IMR-90 (cell line): ENCODE measurements at regions not wholly inside any gene's neighbourhood (a gene's known extent, or its start where the extent isn't known, plus 50 kb on each side); places are given as distances from the start of the nearest gene placed in this dataset.

Experiments
- ATAC-seq: fragments of 200-7000 bp; cut with Tn5 transposase; 2 replicates; pipeline ENCODE4 v1.9.1; 2020; ENCODE audit warnings: low read depth, mild to moderate bottlenecking, moderate library complexity
- BruUV-seq: library from RNA; stranded (reverse); fragments of 400-500 nt; replicated peaks from 2 replicates; lab custom pipeline; 2021; lab: Mats Ljungman, UMichigan
- CTCF ChIA-PET: fragments of 300-600 bp; formaldehyde crosslinking; extraction: SDS; loops from one replicate; lab custom pipeline; 2021; ENCODE audit warnings: antibody characterized with exemption; lab: Yijun Ruan, JAX
- POLR2A ChIA-PET: fragments of 300-600 bp; sonication (Branson Sonifier 250); formaldehyde crosslinking; loops from one replicate; lab custom pipeline; 2022; ENCODE audit warnings: antibody characterized with exemption; ENCODE audit not compliant: unreplicated experiment; lab: Charles Lee
- DNase-seq: peaks from one replicate; pipeline ENCODE4 v3.0.0; 2013
- H2AFZ ChIP-seq: replicated peaks from 2 replicates; pipeline ENCODE3; 2013; ENCODE audit warnings: low read length, mild to moderate bottlenecking; ENCODE audit not compliant: poor library complexity
- H2AK5ac ChIP-seq: 2 replicates; pipeline ENCODE4 v1.6.1; 2013; ENCODE audit warnings: low read depth, low read length, inconsistent platforms
- H2AK9ac ChIP-seq: replicated peaks from 2 replicates; pipeline ENCODE3; 2013; ENCODE audit warnings: mild to moderate bottlenecking, low read depth, low read length, moderate library complexity; ENCODE audit not compliant: poor library complexity
- H2BK120ac ChIP-seq: 2 replicates; pipeline ENCODE4 v1.6.1; 2013; ENCODE audit warnings: low read depth, low read length, inconsistent platforms
- H2BK15ac ChIP-seq: 3 replicates; pipeline ENCODE4 v1.6.1; 2013; ENCODE audit warnings: low read depth, low read length, inconsistent platforms
- H2BK20ac ChIP-seq: 2 replicates; pipeline ENCODE4 v1.6.1; 2013; ENCODE audit warnings: low read depth, mild to moderate bottlenecking, inconsistent platforms, low read length, moderate library complexity
- H2BK5ac ChIP-seq: 2 replicates; pipeline ENCODE4 v1.6.1; 2013; ENCODE audit warnings: mild to moderate bottlenecking, low read depth, low read length, inconsistent platforms; ENCODE audit not compliant: poor library complexity, severe bottlenecking
- H3K14ac ChIP-seq: replicated peaks from 2 replicates; pipeline ENCODE4 v1.6.1; 2013; ENCODE audit warnings: low read depth, low read length, inconsistent platforms
- H3K18ac ChIP-seq: 2 replicates; pipeline ENCODE4 v1.6.1; 2013; ENCODE audit warnings: low read depth, low read length, control low read depth
- H3K23ac ChIP-seq: 2 replicates; pipeline ENCODE4 v1.6.1; 2013; ENCODE audit warnings: low read depth, low read length, inconsistent platforms
- H3K27ac ChIP-seq: 2 replicates; pipeline ENCODE4 v1.5.1; 2013; ENCODE audit warnings: mild to moderate bottlenecking, control low read depth, low read length; ENCODE audit not compliant: insufficient read depth
- H3K27me3 ChIP-seq: 2 replicates; pipeline ENCODE4 v1.6.1; 2013; ENCODE audit warnings: low read length; ENCODE audit not compliant: control insufficient read depth, insufficient read depth
- H3K36me3 ChIP-seq: 2 replicates; pipeline ENCODE4 v1.6.1; 2013; ENCODE audit warnings: low read length, mixed read lengths; ENCODE audit not compliant: control insufficient read depth, insufficient read depth
- H3K4ac ChIP-seq: 2 replicates; pipeline ENCODE4 v1.6.1; 2013; ENCODE audit warnings: low read depth, low read length, inconsistent platforms
- H3K4me1 ChIP-seq: 2 replicates; pipeline ENCODE4 v1.6.1; 2013; ENCODE audit warnings: low read length, mixed read lengths; ENCODE audit not compliant: control insufficient read depth, insufficient read depth
- H3K4me2 ChIP-seq: 2 replicates; pipeline ENCODE4 v1.6.1; 2013; ENCODE audit warnings: low read depth, mild to moderate bottlenecking, control low read depth, low read length, moderate library complexity
- H3K4me3 ChIP-seq: 2 replicates; pipeline ENCODE4 v1.5.1; 2013; ENCODE audit warnings: low read depth, mild to moderate bottlenecking, control low read depth, low read length, moderate library complexity; ENCODE audit not compliant: insufficient read depth
- H3K56ac ChIP-seq: 2 replicates; pipeline ENCODE4 v1.6.1; 2013; ENCODE audit warnings: low read length, inconsistent platforms; ENCODE audit not compliant: insufficient read depth; ENCODE audit errors: extremely low read depth
- H3K79me1 ChIP-seq, 2 experiments: 2 replicates each; pipeline ENCODE4 v1.6.1; 2013; ENCODE audit warnings: low read length in 2 of 2, inconsistent platforms in 1 of 2, low read depth in 1 of 2
- H3K9ac ChIP-seq: 2 replicates; pipeline ENCODE4 v1.6.1; 2013; ENCODE audit warnings: low read depth, low read length, control low read depth
- H3K9me1 ChIP-seq: 2 replicates; pipeline ENCODE4 v1.6.1; 2013; ENCODE audit warnings: low read length, inconsistent platforms; ENCODE audit not compliant: insufficient read depth
- H3K9me3 ChIP-seq: 2 replicates; pipeline ENCODE4 v1.6.1; 2013; ENCODE audit warnings: low read length; ENCODE audit not compliant: control insufficient read depth, insufficient read depth
- H4K20me1 ChIP-seq: 2 replicates; pipeline ENCODE4 v1.6.1; 2013; ENCODE audit warnings: low read length, inconsistent platforms; ENCODE audit not compliant: insufficient read depth
- H4K5ac ChIP-seq: 2 replicates; pipeline ENCODE4 v1.6.1; 2013; ENCODE audit warnings: mild to moderate bottlenecking, low read depth, low read length, control low read depth
- H4K8ac ChIP-seq, 2 experiments: 2 replicates each; pipeline ENCODE4 v1.6.1; 2013; ENCODE audit warnings: low read depth in 2 of 2, low read length in 2 of 2, control low read depth in 1 of 2, inconsistent platforms in 1 of 2
- H4K91ac ChIP-seq: 2 replicates; pipeline ENCODE4 v1.6.1; 2013; ENCODE audit warnings: low read depth, low read length, inconsistent platforms; ENCODE audit not compliant: insufficient read depth
- BHLHE40 ChIP-seq: fragments of 150-350 bp; IDR thresholded peaks from 2 replicates; pipeline ENCODE4 v1.6.1; 2016; ENCODE audit warnings: mild to moderate bottlenecking, low read depth, low read length
- CEBPB ChIP-seq: IDR thresholded peaks from 2 replicates; pipeline ENCODE4 v1.6.1; 2012; ENCODE audit warnings: low read depth, low read length, improper control_type of control experiment
- CHD1 ChIP-seq: IDR thresholded peaks from 2 replicates; pipeline ENCODE4 v1.6.1; 2012; ENCODE audit warnings: low read depth, low read length, improper control_type of control experiment
- FOS ChIP-seq: fragments of 150-350 bp; IDR thresholded peaks from 2 replicates; pipeline ENCODE4 v1.6.1; 2016; ENCODE audit warnings: low read depth, low read length
- MAFK ChIP-seq: IDR thresholded peaks from 2 replicates; pipeline ENCODE4 v1.6.1; 2012; ENCODE audit warnings: low read depth, low read length, improper control_type of control experiment
- MAZ ChIP-seq: IDR thresholded peaks from 2 replicates; pipeline ENCODE4 v1.6.1; 2012; ENCODE audit warnings: low read depth, mild to moderate bottlenecking, low read length, improper control_type of control experiment, moderate library complexity, borderline replicate concordance
- MXI1 ChIP-seq: IDR thresholded peaks from 2 replicates; pipeline ENCODE4 v1.6.1; 2012; ENCODE audit warnings: low read depth, mild to moderate bottlenecking, low read length, moderate library complexity, borderline replicate concordance
- NFE2L2 ChIP-seq: fragments of 150-350 bp; IDR thresholded peaks from 2 replicates; pipeline ENCODE4 v1.6.1; 2016; ENCODE audit warnings: low read depth, mild to moderate bottlenecking, low read length
- POLR2A ChIP-seq: IDR thresholded peaks from 2 replicates; pipeline ENCODE4 v1.6.1; 2012; ENCODE audit warnings: mild to moderate bottlenecking, low read depth, low read length
- RAD21 ChIP-seq: IDR thresholded peaks from 2 replicates; pipeline ENCODE4 v1.6.1; 2012; ENCODE audit warnings: low read length, improper control_type of control experiment
- RCOR1 ChIP-seq: IDR thresholded peaks from 2 replicates; pipeline ENCODE4 v1.6.1; 2012; ENCODE audit warnings: mild to moderate bottlenecking, low read length, improper control_type of control experiment; ENCODE audit not compliant: insufficient replicate concordance
- RFX5 ChIP-seq: IDR thresholded peaks from 2 replicates; pipeline ENCODE4 v1.8.0; 2012; ENCODE audit warnings: low read depth, mild to moderate bottlenecking, low read length, moderate library complexity
- SMC3 ChIP-seq: fragments of 150-350 bp; IDR thresholded peaks from 2 replicates; pipeline ENCODE4 v1.6.1; 2016; ENCODE audit warnings: low read depth, mild to moderate bottlenecking, antibody characterized with exemption, low read length, moderate library complexity
- WGBS, 2 experiments: methylation state at CpG; one replicate each; pipeline versions ENCODE4 v1.1.5 to v1.1.7; 2013; ENCODE audit warnings: missing lambda C conversion rate in 2 of 2; ENCODE audit not compliant: insufficient read length in 1 of 2; ENCODE audit errors: extremely low coverage in 2 of 2; 5-methylcytosine and 5-hydroxymethylcytosine counted together
- dilution Hi-C: fragments of 300-500 bp; cut with HindIII; formaldehyde crosslinking; loops from one replicate; pipeline ENCODE4 v1.14.3; 2018; ENCODE audit warnings: low sequenced_read_pairs; ENCODE audit not compliant: unreplicated experiment
- in situ Hi-C: fragments of 300-500 bp; cut with MboI; formaldehyde crosslinking; loops from 3 replicates; pipeline ENCODE4 v1.14.3; 2019; ENCODE audit warnings: low sequenced_read_pairs, inconsistent platforms, mixed read lengths
- intact Hi-C: fragments of 100-400 bp; cut with micrococcal nuclease; formaldehyde crosslinking; loops from 2 replicates; pipeline ENCODE4 v1.10.0; 2022
- TF ChIP-seq, protein P1 (sequence below): conservative IDR thresholded peaks from 2 replicates; pipeline ENCODE4 v1.5.1; 2012; ENCODE audit warnings: mild to moderate bottlenecking, low read depth, low read length, improper control_type of control experiment
- TF ChIP-seq, protein P2 (sequence below): fragments of 150-350 bp; IDR thresholded peaks from 2 replicates; pipeline ENCODE4 v1.6.1; 2017; ENCODE audit warnings: mild to moderate bottlenecking, antibody characterized with exemption, low read length, low read depth
- TF ChIP-seq, protein P3 (sequence below): fragments of 150-350 bp; IDR thresholded peaks from 2 replicates; pipeline ENCODE4 v1.6.1; 2016; ENCODE audit warnings: low read depth, mild to moderate bottlenecking, low read length, moderate library complexity, borderline replicate concordance

DNA sequence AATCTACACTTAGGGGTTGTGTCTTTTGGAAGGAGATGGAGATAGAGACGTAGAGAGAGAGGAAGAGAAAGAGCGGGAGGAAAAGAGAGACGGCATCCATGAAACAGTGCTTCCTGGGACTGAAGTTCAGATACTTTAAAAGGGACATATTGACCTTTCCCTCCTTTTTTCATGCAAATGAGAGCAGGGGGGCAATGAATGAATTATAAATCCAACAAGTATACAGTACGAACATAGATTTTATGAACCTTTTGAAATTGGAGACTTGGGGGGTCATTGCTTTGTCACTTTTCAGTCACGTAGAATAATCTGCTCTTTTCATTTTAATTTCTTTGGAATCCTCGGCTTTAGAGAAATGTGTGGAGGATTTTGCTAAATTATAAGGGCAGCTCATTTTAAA is 364.2 kb downstream of the MAT2B start:
- intact Hi-C loops (no loop called here), dilution Hi-C loops (no loop called here), in situ Hi-C loops (no loop called here)
- Histone ChIP-seq H4K5ac (no peak overlapping the region), H3K27me3 (no peaks in the 10 kb centered on the region), H3K9me1 (0 out of 2 replicates have a peak, but pooled peaks cover 2% of the 10 kb centered on the region), H4K8ac (no peak overlapping the region), H3K4ac (no peak overlapping the region), H3K9ac (no peak overlapping the region), H2AFZ (no peak overlapping the region), H2AK5ac (no peak overlapping the region), H2BK20ac (no peak overlapping the region), H4K20me1 (no peaks in the 10 kb centered on the region), H3K4me3 (no peak overlapping the region), H3K56ac (no peak overlapping the region), H3K4me2 (no peak overlapping the region), H3K18ac (no peak overlapping the region), H3K36me3 (no peaks in the 10 kb centered on the region), H2BK5ac (no peak overlapping the region), H2BK15ac (no peak overlapping the region), H2AK9ac (no peak overlapping the region), H3K14ac (no peak overlapping the region), H3K9me3 (no peaks in the 10 kb centered on the region), H3K4me1 (peaks cover 5% of the 10 kb centered on the region; the same call in 1 of the 2 replicates), H4K91ac (no peak overlapping the region), H3K27ac (no peak overlapping the region), H2BK120ac (no peak overlapping the region), H3K79me1 (no peaks in the 10 kb centered on the region), H3K23ac (no peak overlapping the region)
- BruUV-seq, result no TSS peak
- ChIA-PET POLR2A (interaction anchor here (0.7 kb wide), 1 partner anchor 151 kb away, joined by 4 read pairs; no protein-coding TSS in a partner anchor), CTCF (no interaction called here)
- WGBS, 2 experiments, result 100% methylated on average over 1 of the region's 6 CpGs; no CpG with 5 or more reads in 1 of the 2 experiments
- ATAC-seq (no peak), DNase-seq (no peak)
- TF ChIP-seq, protein P1, sequence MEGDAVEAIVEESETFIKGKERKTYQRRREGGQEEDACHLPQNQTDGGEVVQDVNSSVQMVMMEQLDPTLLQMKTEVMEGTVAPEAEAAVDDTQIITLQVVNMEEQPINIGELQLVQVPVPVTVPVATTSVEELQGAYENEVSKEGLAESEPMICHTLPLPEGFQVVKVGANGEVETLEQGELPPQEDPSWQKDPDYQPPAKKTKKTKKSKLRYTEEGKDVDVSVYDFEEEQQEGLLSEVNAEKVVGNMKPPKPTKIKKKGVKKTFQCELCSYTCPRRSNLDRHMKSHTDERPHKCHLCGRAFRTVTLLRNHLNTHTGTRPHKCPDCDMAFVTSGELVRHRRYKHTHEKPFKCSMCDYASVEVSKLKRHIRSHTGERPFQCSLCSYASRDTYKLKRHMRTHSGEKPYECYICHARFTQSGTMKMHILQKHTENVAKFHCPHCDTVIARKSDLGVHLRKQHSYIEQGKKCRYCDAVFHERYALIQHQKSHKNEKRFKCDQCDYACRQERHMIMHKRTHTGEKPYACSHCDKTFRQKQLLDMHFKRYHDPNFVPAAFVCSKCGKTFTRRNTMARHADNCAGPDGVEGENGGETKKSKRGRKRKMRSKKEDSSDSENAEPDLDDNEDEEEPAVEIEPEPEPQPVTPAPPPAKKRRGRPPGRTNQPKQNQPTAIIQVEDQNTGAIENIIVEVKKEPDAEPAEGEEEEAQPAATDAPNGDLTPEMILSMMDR, result no peak
- TF ChIP-seq MAZ, result no peak
- TF ChIP-seq, protein P2, sequence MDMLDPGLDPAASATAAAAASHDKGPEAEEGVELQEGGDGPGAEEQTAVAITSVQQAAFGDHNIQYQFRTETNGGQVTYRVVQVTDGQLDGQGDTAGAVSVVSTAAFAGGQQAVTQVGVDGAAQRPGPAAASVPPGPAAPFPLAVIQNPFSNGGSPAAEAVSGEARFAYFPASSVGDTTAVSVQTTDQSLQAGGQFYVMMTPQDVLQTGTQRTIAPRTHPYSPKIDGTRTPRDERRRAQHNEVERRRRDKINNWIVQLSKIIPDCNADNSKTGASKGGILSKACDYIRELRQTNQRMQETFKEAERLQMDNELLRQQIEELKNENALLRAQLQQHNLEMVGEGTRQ, result no peak
- TF ChIP-seq RCOR1, result no peak
- no peak for TF ChIP-seq SMC3
- TF ChIP-seq RAD21, result no peak
- TF ChIP-seq CEBPB, result no peak
- TF ChIP-seq FOS, result no peak
- no peak for TF ChIP-seq BHLHE40
- no peak for TF ChIP-seq MXI1
- no peak for TF ChIP-seq CHD1
- TF ChIP-seq RFX5, result no peak
- no peak for TF ChIP-seq MAFK
- TF ChIP-seq, protein P3, sequence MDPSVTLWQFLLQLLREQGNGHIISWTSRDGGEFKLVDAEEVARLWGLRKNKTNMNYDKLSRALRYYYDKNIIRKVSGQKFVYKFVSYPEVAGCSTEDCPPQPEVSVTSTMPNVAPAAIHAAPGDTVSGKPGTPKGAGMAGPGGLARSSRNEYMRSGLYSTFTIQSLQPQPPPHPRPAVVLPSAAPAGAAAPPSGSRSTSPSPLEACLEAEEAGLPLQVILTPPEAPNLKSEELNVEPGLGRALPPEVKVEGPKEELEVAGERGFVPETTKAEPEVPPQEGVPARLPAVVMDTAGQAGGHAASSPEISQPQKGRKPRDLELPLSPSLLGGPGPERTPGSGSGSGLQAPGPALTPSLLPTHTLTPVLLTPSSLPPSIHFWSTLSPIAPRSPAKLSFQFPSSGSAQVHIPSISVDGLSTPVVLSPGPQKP, result no peak
- TF ChIP-seq POLR2A, result no peak
- no peak for TF ChIP-seq NFE2L2
